Activated B cell treated with CpG ODN at 0.5 μM for 24 hours (primary cell): ENCODE measurements at regions not wholly inside any gene's neighbourhood (a gene's known extent, or its start where the extent isn't known, plus 50 kb on each side); places are given as distances from the start of the nearest gene placed in this dataset.

ENCODE experiments used
- ATAC-seq: fragments of 200-7000 bp; cut with Tn5 transposase; one replicate; pipeline ENCODE4 v1.10.0; 2021; ENCODE audit warnings: low read depth, mild to moderate bottlenecking, moderate library complexity
- CTCF ChIA-PET: fragments of 350-600 bp; sonication (Branson Sonifier 250); formaldehyde crosslinking; loops from one replicate; lab custom pipeline; 2021; ENCODE audit warnings: antibody characterized with exemption; lab: Charles Lee
- POLR2A ChIA-PET: fragments of 350-600 bp; sonication (Branson Sonifier 250); formaldehyde crosslinking; loops from one replicate; lab custom pipeline; 2021; ENCODE audit warnings: antibody characterized with exemption; lab: Charles Lee
- DNase-seq: peaks from one replicate; pipeline ENCODE4 v3.0.0; 2022
- H3K27ac Mint-ChIP-seq: one replicate; pipeline ENCODE4 v1.8.0; 2020; ENCODE audit warnings: mixed read lengths
- H3K27me3 Mint-ChIP-seq: one replicate; pipeline ENCODE4 v1.8.0; 2021; ENCODE audit warnings: mixed read lengths
- H3K36me3 Mint-ChIP-seq: one replicate; pipeline ENCODE4 v1.8.0; 2021; ENCODE audit warnings: low read depth, mixed read lengths
- H3K4me1 Mint-ChIP-seq: one replicate; pipeline ENCODE4 v1.8.0; 2021; ENCODE audit warnings: mixed read lengths
- H3K4me3 Mint-ChIP-seq: one replicate; pipeline ENCODE4 v1.8.0; 2020; ENCODE audit warnings: mild to moderate bottlenecking, mixed read lengths
- H3K9me3 Mint-ChIP-seq: one replicate; pipeline ENCODE4 v1.8.0; 2020; ENCODE audit warnings: mixed read lengths
- intact Hi-C: fragments of 100-400 bp; cut with micrococcal nuclease; formaldehyde crosslinking; loops from one replicate; pipeline ENCODE4 v1.15.1; 2024
- TF ChIP-seq, protein P1 (sequence below): fragments of 200-600 bp; IDR thresholded peaks from one replicate; pipeline ENCODE4 v1.8.0; 2022; ENCODE audit warnings: antibody characterized with exemption, mild to moderate bottlenecking

DNA sequence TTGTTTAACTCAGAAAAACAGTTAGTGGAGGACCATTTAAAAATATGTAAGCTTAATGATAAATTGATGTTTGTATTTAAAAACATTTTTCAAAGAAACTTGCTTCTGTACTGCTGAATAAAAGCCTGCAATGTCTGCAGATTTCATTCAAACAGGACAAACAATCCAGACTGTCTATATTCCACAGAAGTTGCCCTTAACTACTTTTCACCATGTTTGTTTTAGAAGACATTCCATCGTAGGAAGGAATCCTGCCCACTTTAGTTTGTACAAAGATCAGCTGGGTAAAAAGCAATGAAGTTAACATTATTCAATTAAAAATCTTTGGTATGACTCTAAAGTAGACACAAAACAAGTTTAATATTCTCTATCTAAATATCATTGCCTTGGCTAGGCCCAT, 195.7 kb upstream of the CCNH start:
- intact Hi-C loops: no loop called here
- no peaks in the 10 kb centered on the region for H3K4me1 Mint-ChIP-seq
- DNase-seq (no peak), ATAC-seq (no peak)
- H3K27ac Mint-ChIP-seq: no peak overlapping the region
- H3K36me3 Mint-ChIP-seq: no peaks in the 10 kb centered on the region
- ChIA-PET POLR2A (no interaction called here), CTCF (no interaction called here)
- H3K27me3 Mint-ChIP-seq: no peaks in the 10 kb centered on the region
- TF ChIP-seq, protein P1, sequence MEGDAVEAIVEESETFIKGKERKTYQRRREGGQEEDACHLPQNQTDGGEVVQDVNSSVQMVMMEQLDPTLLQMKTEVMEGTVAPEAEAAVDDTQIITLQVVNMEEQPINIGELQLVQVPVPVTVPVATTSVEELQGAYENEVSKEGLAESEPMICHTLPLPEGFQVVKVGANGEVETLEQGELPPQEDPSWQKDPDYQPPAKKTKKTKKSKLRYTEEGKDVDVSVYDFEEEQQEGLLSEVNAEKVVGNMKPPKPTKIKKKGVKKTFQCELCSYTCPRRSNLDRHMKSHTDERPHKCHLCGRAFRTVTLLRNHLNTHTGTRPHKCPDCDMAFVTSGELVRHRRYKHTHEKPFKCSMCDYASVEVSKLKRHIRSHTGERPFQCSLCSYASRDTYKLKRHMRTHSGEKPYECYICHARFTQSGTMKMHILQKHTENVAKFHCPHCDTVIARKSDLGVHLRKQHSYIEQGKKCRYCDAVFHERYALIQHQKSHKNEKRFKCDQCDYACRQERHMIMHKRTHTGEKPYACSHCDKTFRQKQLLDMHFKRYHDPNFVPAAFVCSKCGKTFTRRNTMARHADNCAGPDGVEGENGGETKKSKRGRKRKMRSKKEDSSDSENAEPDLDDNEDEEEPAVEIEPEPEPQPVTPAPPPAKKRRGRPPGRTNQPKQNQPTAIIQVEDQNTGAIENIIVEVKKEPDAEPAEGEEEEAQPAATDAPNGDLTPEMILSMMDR: no peak
- no peak overlapping the region for H3K4me3 Mint-ChIP-seq
- H3K9me3 Mint-ChIP-seq: peaks cover 2% of the 10 kb centered on the region

DNA sequence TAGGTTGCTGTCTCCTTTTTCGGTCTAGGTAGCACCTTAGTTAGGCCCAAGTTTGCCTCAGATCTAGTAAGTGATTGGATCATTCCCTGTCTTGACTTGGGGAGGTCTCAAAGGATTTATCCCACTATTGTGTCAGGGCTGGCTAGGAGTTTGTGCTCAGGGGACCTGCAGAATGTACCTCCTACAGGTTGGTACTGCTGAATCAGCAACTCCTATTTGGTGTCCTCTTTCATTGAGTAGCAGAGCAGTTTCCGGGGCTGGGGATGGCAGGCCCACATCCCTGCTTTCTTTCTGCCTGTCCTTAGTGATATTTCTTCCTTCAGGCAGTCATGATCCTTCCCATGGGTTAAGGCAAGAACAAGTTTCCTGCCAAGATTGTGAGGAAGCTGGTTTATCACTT, 192.9 kb upstream of the CCNH start:
- ChIA-PET POLR2A (no interaction called here), CTCF (no interaction called here)
- no peak for ATAC-seq
- intact Hi-C loops: no loop called here
- Mint-ChIP-seq H3K27ac (no peak overlapping the region), H3K36me3 (no peaks in the 10 kb centered on the region), H3K4me3 (no peak overlapping the region), H3K9me3 (peaks cover 2% of the 10 kb centered on the region), H3K4me1 (no peaks in the 10 kb centered on the region), H3K27me3 (no peaks in the 10 kb centered on the region)
- TF ChIP-seq, protein P1: no peak
- DNase-seq: no peak

DNA sequence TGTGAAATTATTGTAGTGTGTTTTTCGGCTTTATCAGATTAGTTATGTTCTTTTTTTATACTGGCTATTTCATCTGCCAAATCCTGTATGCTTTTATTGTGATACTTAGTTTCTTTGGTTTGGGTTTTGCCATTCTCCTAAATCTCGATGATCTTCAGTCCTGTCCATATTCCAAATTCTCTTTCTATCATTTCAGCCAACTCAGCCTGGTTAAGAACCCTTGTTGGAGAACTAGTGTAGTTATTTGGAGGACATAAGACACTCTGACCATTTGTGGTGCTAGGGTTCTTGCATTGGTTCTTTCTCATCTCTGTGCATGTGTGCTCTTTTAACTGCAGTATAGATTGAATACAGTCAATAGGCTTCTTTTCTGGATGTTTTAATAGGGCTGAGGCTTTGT, 187.0 kb upstream of the CCNH start:
- Mint-ChIP-seq H3K36me3 (no peaks in the 10 kb centered on the region), H3K27me3 (no peaks in the 10 kb centered on the region), H3K4me3 (no peak overlapping the region), H3K27ac (no peak overlapping the region), H3K4me1 (no peaks in the 10 kb centered on the region), H3K9me3 (peaks cover 5% of the 10 kb centered on the region)
- POLR2A ChIA-PET: no interaction called here
- CTCF ChIA-PET: no interaction called here
- TF ChIP-seq, protein P1: no peak
- DNase-seq: no peak
- ATAC-seq: no peak
- intact Hi-C loops: no loop called here

DNA sequence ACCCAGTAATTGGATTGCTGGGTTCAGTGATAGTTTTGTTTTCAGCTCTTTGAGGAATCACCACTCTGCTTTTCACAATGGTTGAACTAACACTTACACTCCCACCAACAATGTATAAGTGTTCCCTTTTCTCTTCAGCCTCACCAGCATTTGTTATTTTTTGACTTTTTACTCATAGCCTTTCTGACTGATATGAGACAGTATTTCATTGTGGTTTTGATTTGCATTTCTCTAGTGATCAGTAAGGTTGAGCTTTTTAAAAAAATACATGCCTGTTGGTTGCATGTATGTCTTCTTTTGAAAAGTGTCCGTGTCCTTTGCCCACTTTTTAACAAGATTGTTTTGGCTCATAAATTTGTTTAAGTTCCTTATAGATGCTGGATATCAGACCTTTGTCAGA, 185.7 kb upstream of the CCNH start:
- H3K4me3 Mint-ChIP-seq: no peak overlapping the region
- no peaks in the 10 kb centered on the region for H3K36me3 Mint-ChIP-seq
- no peaks in the 10 kb centered on the region for H3K27me3 Mint-ChIP-seq
- peaks cover 5% of the 10 kb centered on the region for H3K9me3 Mint-ChIP-seq
- H3K27ac Mint-ChIP-seq: no peak overlapping the region
- ChIA-PET CTCF (no interaction called here), POLR2A (no interaction called here)
- no peaks in the 10 kb centered on the region for H3K4me1 Mint-ChIP-seq
- DNase-seq: no peak
- TF ChIP-seq, protein P1: no peak
- intact Hi-C loops: no loop called here
- no peak for ATAC-seq

DNA sequence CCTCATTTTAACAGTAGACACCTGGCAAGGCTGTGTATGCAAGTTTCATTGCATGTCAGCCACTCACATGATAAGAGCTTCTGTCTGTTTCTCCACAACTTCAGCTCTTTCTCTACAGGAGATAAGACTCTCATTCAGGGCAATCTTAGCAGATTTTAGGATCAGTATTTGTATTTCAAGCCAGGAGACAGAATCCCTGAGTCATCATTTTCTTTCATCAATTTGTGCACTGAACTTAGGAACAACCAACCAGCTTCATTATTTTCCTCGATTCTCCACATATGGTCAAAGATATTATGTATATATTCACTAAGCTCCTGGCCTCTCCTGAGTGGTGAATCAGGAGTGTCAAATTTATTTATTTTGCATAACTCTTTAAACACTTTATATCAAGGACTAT, 181.8 kb upstream of the CCNH start:
- intact Hi-C loops: no loop called here
- Mint-ChIP-seq H3K4me1 (no peaks in the 10 kb centered on the region), H3K27me3 (no peaks in the 10 kb centered on the region), H3K4me3 (no peak overlapping the region), H3K9me3 (peaks cover 5% of the 10 kb centered on the region), H3K27ac (no peak overlapping the region), H3K36me3 (no peaks in the 10 kb centered on the region)
- TF ChIP-seq, protein P1: no peak
- ChIA-PET POLR2A (no interaction called here), CTCF (no interaction called here)
- ATAC-seq (no peak), DNase-seq (no peak)
